ENCODE measurements at regions not wholly inside any gene's neighbourhood (a gene's known extent, or its start where the extent isn't known, plus 50 kb on each side); places are given as distances from the start of the nearest gene placed in this dataset.

DNA sequence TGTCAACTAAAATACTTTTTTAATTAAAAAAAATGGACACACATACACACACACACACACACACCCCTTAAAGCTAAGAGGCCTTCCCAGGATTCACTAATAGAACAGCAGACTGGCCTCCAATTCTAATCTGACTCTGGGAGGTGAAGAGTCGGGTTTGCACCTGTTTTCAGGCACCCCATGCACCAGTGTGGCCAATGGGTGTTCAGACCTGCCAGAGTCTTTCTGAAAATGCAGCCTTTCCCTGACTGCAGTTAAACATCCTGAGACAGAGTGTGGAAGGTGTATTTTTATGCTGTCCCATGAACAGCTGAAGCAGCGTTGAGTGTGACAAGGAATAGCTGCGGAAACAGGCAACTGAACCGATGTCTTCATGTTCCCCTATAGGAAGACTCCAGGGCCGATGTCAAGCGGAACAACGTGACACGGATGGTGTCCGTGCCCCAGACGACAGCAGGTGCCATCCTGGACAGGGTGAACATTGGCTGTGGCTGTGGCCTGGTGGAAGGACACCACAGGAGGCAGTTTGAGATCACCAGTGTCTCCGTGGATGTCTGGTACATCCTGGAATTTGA is 74.6 kb upstream of the LYZL2 start:
- TF ChIP-seq, protein P1, sequence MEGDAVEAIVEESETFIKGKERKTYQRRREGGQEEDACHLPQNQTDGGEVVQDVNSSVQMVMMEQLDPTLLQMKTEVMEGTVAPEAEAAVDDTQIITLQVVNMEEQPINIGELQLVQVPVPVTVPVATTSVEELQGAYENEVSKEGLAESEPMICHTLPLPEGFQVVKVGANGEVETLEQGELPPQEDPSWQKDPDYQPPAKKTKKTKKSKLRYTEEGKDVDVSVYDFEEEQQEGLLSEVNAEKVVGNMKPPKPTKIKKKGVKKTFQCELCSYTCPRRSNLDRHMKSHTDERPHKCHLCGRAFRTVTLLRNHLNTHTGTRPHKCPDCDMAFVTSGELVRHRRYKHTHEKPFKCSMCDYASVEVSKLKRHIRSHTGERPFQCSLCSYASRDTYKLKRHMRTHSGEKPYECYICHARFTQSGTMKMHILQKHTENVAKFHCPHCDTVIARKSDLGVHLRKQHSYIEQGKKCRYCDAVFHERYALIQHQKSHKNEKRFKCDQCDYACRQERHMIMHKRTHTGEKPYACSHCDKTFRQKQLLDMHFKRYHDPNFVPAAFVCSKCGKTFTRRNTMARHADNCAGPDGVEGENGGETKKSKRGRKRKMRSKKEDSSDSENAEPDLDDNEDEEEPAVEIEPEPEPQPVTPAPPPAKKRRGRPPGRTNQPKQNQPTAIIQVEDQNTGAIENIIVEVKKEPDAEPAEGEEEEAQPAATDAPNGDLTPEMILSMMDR (IDR thresholded peaks at IDR 0.05): no peak
- no peak for TF ChIP-seq EP300 (IDR thresholded peaks at IDR 0.05)

Data from sigmoid colon (tissue), 4 donors.